ENCODE measurements at regions not wholly inside any gene's neighbourhood (a gene's known extent, or its start where the extent isn't known, plus 50 kb on each side); places are given as distances from the start of the nearest gene placed in this dataset. TPM values are rescaled to one million over a fixed set of nuclear protein-coding genes. Genes with fewer than 3 reads are reported as not detected.

Small RNA genes in the stretch of these regions (microRNA-seq; reads per million reads assigned to microRNA genes)
- not detected for gene SNRPCP16 (ENCODE audit: insufficient read depth, insufficient read length)

Small RNA genes in the stretch of these regions (small RNA-seq; reads per million reads assigned to genes)
- 0 reads per million in 5 experiments for gene SNRPCP16

Measured in IMR-90 (cell line).